GM21723 (cell line): ENCODE measurements at regions not wholly inside any gene's neighbourhood (a gene's known extent, or its start where the extent isn't known, plus 50 kb on each side); places are given as distances from the start of the nearest gene placed in this dataset.
"Not testable (repeated sequence)": the region's sequence is repeated elsewhere in the genome, so short reads cannot be mapped to it uniquely, and the experiment has no call there.

ENCODE experiments used
- ATAC-seq: cut with Tn5 transposase; IDR thresholded peaks from one replicate; pipeline ENCODE4 v1.9.1; 2021; ENCODE audit warnings: mild to moderate bottlenecking, moderate library complexity; ENCODE audit not compliant: unreplicated experiment

- no peak for ATAC-seq
Observed at GRCh38 chr2:126288362-126288761, 367.6 kb upstream of the GYPC start.

- ATAC-seq = not testable (repeated sequence)
Observed at GRCh38 chr2:126293962-126294361, 362.0 kb upstream of the GYPC start.

- ATAC-seq = no peak
Observed at GRCh38 chr2:126299469-126299976, 356.4 kb upstream of the GYPC start.

GRCh38 chr2:126300348-126300747, 355.6 kb upstream of the GYPC start:
- no peak for ATAC-seq

DNA sequence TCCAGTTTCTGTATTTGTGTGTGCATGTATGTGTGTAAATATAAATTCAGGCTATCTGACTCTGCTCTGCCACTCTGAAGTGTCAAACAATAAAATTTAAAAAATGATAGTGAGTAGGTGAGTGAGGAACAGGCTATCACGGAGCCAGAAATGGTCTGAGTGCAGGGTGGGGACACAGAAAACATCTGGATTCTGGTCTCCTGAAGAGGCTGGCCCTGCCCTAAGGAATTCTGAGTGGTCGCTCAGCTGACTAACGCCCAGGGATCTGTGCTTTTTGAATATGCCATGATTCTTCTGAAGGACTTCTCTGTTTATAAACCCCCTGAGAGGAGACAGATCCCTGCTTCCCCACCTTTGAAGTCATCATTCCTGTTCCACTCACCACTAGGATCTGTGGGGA, 353.9 kb upstream of the GYPC start:
- ATAC-seq = no peak

GRCh38 chr2:126303113-126303512, 352.8 kb upstream of the GYPC start:
- no peak for ATAC-seq

GRCh38 chr2:126304154-126304553, 351.8 kb upstream of the GYPC start:
- ATAC-seq = no peak

- ATAC-seq = no peak
Observed at GRCh38 chr2:126306539-126306938, 349.4 kb upstream of the GYPC start.

DNA sequence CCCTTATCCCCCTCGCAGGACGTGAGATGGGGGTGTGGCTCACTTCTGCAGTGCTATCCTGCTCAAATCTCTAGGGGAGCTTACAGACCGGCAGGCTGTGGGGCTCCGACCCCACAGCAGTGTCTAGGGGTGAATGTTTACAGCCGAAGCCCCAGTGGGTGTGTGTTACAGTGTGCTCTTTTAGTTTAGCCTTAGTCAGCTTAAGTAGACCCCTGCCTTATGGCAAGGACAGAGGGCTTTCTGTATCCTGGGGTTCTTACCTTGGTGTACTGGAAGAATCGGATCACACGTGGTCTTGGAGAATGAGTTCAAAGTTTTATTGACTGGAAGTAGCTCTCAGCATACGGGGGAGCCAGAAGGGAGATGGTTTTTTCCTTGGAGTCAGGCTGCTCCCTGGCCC, 348.2 kb upstream of the GYPC start:
- no peak for ATAC-seq

GRCh38 chr2:126309185-126309584, 346.8 kb upstream of the GYPC start:
- ATAC-seq = no peak

DNA sequence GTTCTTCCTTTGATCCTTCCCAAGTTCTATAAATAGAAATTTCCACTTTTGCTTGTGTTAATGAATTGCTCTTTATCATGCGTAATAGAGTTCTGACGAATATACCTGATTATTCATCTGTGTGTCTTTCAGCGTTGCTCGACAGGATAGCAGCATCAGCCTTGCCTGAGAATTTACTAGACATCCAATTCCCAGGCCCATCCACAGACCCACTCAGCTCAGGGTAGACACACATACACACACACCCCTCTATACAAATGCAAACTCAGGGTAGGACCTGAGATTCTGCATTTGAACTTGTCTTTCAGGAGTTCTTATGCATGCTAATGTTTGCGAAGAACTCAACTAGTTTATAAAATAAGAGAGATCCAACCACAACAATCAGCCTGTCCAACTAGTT, 343.4 kb upstream of the GYPC start:
- ATAC-seq = no peak

DNA sequence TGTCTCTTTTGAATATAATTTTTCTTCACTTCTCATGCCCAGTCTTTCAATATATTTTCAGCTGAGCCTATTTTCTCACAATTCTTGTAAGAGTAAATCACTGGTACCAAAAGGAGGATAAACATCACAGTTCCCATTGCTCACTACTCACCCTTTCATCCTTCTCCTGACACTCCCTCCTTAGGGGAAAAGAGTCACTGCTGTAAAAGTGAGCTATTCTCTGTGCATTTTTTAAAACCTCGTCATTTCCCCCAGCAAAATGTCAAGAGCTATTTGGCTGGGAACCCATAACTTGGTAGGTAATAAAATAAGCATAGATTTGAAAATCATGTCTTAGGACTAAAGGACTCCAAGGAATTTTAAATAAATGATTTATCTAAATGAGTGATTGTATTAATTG, 340.1 kb upstream of the GYPC start:
- no peak for ATAC-seq

DNA sequence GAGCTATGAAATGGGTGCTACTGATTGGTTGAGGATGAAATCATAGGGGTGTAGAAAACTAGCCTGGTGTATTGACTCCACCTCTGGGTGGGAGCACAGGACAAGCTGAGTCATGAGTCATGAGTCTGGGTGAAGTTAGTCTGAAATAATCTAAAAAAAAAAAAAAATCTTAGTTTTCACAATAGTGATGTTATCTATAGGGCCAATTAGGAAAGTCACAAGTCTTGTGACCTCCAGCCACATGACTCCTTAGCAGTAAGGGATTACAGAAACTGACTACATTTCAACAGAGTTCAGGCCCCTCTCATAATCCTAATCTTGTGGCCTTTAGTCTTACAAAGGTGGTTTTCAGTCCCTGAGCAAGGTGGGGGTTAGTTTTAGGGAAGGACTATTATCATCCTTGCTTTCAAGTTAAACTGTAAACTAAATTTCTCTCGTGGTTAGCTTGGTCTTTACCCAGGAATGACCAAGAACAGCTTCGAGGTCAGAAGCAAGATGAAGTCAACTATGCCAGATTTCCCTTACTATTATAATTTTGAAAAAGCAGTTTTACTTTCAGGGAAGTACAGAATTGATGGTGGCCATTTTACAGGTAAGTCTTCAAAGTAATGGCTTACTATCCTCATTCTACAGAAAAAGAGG, 338.0 kb upstream of the GYPC start:
- no peak for ATAC-seq

GRCh38 chr2:126322342-126322741, 333.6 kb upstream of the GYPC start:
- no peak for ATAC-seq

GRCh38 chr2:126325202-126325601, 330.8 kb upstream of the GYPC start:
- ATAC-seq = no peak

- no peak for ATAC-seq
Observed at GRCh38 chr2:126329173-126329572, 326.8 kb upstream of the GYPC start.

GRCh38 chr2:126342457-126342856, 313.5 kb upstream of the GYPC start:
- ATAC-seq = no peak

DNA sequence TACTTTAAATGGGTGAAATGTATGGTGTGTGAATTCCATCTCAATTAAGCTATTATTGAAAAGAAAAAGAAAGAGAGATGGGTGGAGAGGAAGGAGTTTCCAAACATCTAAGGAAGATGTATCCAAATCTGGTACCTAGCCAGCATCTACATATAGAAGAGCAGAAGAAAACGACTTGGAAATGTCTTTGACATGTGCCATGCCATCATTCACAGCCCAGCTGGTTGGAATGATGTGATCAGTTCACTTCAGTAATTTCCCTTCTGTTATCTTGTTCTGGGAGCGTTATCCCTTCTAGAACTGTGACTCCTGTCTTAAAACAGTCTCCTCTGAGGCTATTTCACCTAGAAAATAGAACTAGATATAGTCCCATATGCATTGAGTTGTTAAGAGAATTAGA, 312.8 kb upstream of the GYPC start:
- no peak for ATAC-seq

GRCh38 chr2:126344493-126344892, 311.5 kb upstream of the GYPC start:
- no peak for ATAC-seq

GRCh38 chr2:126345691-126346090, 310.3 kb upstream of the GYPC start:
- ATAC-seq = no peak

GRCh38 chr2:126356631-126357030, 299.3 kb upstream of the GYPC start:
- no peak for ATAC-seq

- ATAC-seq = no peak
Observed at GRCh38 chr2:126358122-126358521, 297.8 kb upstream of the GYPC start.

DNA sequence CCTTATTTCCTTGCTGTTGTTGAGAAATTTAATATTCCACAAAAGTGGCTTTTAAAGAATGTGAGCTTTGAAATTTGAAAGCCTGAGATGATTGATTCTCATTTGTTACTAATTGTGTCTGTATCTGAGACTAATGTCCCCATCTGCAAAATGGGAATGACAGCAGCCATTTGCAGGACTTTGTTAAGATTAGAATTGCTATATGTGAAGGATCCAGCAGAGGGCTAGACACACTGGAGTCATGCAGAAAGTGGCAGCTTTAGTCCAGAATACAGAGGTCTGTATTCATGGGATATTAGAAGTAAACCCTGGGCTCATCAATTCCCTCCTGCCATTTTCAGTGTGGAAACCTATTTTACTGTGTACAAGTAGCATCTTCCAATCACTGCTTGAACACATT, 296.5 kb upstream of the GYPC start:
- ATAC-seq = peak; percentile 56
